Endodermal cell (in vitro differentiated cells): ENCODE measurements at regions not wholly inside any gene's neighbourhood (a gene's known extent, or its start where the extent isn't known, plus 50 kb on each side); places are given as distances from the start of the nearest gene placed in this dataset.

Experiments
- DNase-seq: peaks from one replicate; pipeline ENCODE4 v3.0.0-alpha.2; 2017
- H3K27ac ChIP-seq: 2 replicates; pipeline ENCODE4 v1.5.1; 2013; ENCODE audit warnings: mild to moderate bottlenecking, low read depth, low read length, moderate library complexity
- H3K27me3 ChIP-seq: 2 replicates; pipeline ENCODE4 v1.6.1; 2013; ENCODE audit warnings: mild to moderate bottlenecking, low read length, moderate library complexity; ENCODE audit not compliant: insufficient read depth, control insufficient read depth, poor library complexity, severe bottlenecking
- H3K36me3 ChIP-seq: 2 replicates; pipeline ENCODE4 v1.7.0; 2013; ENCODE audit warnings: mild to moderate bottlenecking, low read length, moderate library complexity; ENCODE audit not compliant: control insufficient read depth, insufficient read depth
- H3K4me1 ChIP-seq: one replicate; pipeline ENCODE4 v1.7.0; 2013; ENCODE audit warnings: low read length; ENCODE audit not compliant: control insufficient read depth, insufficient read depth
- H3K4me3 ChIP-seq: 2 replicates; pipeline ENCODE4 v1.5.1; 2013; ENCODE audit warnings: mild to moderate bottlenecking, low read length, moderate library complexity
- H3K9ac ChIP-seq: 2 replicates; pipeline ENCODE4 v1.6.1; 2013; ENCODE audit warnings: mild to moderate bottlenecking, low read length, moderate library complexity; ENCODE audit not compliant: poor library complexity, severe bottlenecking; ENCODE audit errors: extremely low read depth
- H3K9me3 ChIP-seq: 2 replicates; pipeline ENCODE4 v1.6.1; 2013; ENCODE audit warnings: mild to moderate bottlenecking, low read length, moderate library complexity; ENCODE audit not compliant: control insufficient read depth
- H3K27ac Mint-ChIP-seq: 2 replicates; pipeline ENCODE4 v1.8.0; 2020; ENCODE audit warnings: mixed read lengths
- H3K27me3 Mint-ChIP-seq: 2 replicates; pipeline ENCODE4 v1.8.0; 2021; ENCODE audit warnings: mild to moderate bottlenecking, mixed read lengths; ENCODE audit not compliant: insufficient read depth
- H3K36me3 Mint-ChIP-seq: 2 replicates; pipeline ENCODE4 v1.8.0; 2020; ENCODE audit warnings: low read depth, mixed read lengths
- H3K4me1 Mint-ChIP-seq: 2 replicates; pipeline ENCODE4 v1.8.0; 2020; ENCODE audit warnings: mixed read lengths
- H3K4me3 Mint-ChIP-seq: 2 replicates; pipeline ENCODE4 v1.8.0; 2020; ENCODE audit warnings: mild to moderate bottlenecking, moderate library complexity, mixed read lengths
- H3K9me3 Mint-ChIP-seq: 2 replicates; pipeline ENCODE4 v1.8.0; 2020; ENCODE audit warnings: mild to moderate bottlenecking, mixed read lengths
- CTCF ChIP-seq: fragments of 200-600 bp; sonication (generic); conservative IDR thresholded peaks from 2 replicates; pipeline ENCODE4 v1.5.0; 2021; ENCODE audit warnings: antibody characterized with exemption, mild to moderate bottlenecking
- WGBS, 2 experiments: methylation state at CpG; one replicate each; pipeline versions ENCODE4 v1.1.5 to v1.1.7; 2013; ENCODE audit warnings: missing lambda C conversion rate in 2 of 2, mixed read lengths in 1 of 2; ENCODE audit not compliant: insufficient coverage in 1 of 2, insufficient read length in 1 of 2; 5-methylcytosine and 5-hydroxymethylcytosine counted together

- Histone ChIP-seq H3K4me3 (no peak overlapping the region), H3K27me3 (no peaks in the 10 kb centered on the region), H3K27ac (no peak overlapping the region), H3K4me1 (no peaks in the 10 kb centered on the region), H3K9me3 (no peaks in the 10 kb centered on the region), H3K9ac (no peak overlapping the region), H3K36me3 (no peaks in the 10 kb centered on the region)
- Mint-ChIP-seq H3K27ac (no peak overlapping the region), H3K27me3 (no peaks in the 10 kb centered on the region), H3K4me1 (peaks cover 2% of the 10 kb centered on the region), H3K4me3 (no peak overlapping the region), H3K36me3 (no peaks in the 10 kb centered on the region), H3K9me3 (no peaks in the 10 kb centered on the region)
- no peak for DNase-seq
- WGBS, 2 experiments = 91 to 93% methylated on average over 3 of the region's 3 CpGs
- TF ChIP-seq CTCF = no peak
These were observed 648.8 kb downstream of the QKI start for GRCh38 chr6:164063346-164063745.

GRCh38 chr6:164062872-164063271, 648.4 kb downstream of the QKI start:
- Histone ChIP-seq H3K9ac (no peak overlapping the region), H3K9me3 (no peaks in the 10 kb centered on the region), H3K4me3 (no peak overlapping the region), H3K4me1 (no peaks in the 10 kb centered on the region), H3K27ac (no peak overlapping the region), H3K36me3 (no peaks in the 10 kb centered on the region), H3K27me3 (no peaks in the 10 kb centered on the region)
- no peak overlapping the region for H3K27ac Mint-ChIP-seq
- no peaks in the 10 kb centered on the region for H3K27me3 Mint-ChIP-seq
- no peak for DNase-seq
- 95 to 100% methylated on average over 2 to 5 of the region's 5 CpGs for WGBS, 2 experiments
- H3K9me3 Mint-ChIP-seq = no peaks in the 10 kb centered on the region
- H3K4me3 Mint-ChIP-seq = no peak overlapping the region
- H3K36me3 Mint-ChIP-seq = no peaks in the 10 kb centered on the region
- peaks cover 2% of the 10 kb centered on the region for H3K4me1 Mint-ChIP-seq
- no peak for TF ChIP-seq CTCF

- TF ChIP-seq CTCF = no peak
- Histone ChIP-seq H3K4me3 (no peak overlapping the region), H3K9ac (no peak overlapping the region), H3K36me3 (no peaks in the 10 kb centered on the region), H3K9me3 (no peaks in the 10 kb centered on the region), H3K4me1 (no peaks in the 10 kb centered on the region), H3K27me3 (no peaks in the 10 kb centered on the region), H3K27ac (no peak overlapping the region)
- H3K4me3 Mint-ChIP-seq = no peak overlapping the region
- no peaks in the 10 kb centered on the region for H3K9me3 Mint-ChIP-seq
- no peaks in the 10 kb centered on the region for H3K36me3 Mint-ChIP-seq
- H3K27me3 Mint-ChIP-seq = no peaks in the 10 kb centered on the region
- 94 to 100% methylated on average over 2 to 5 of the region's 5 CpGs for WGBS, 2 experiments
- peaks cover 2% of the 10 kb centered on the region for H3K4me1 Mint-ChIP-seq
- DNase-seq = no peak
- H3K27ac Mint-ChIP-seq = no peak overlapping the region
These were observed 643.4 kb downstream of the QKI start for GRCh38 chr6:164057876-164058275.
